H9 (cell line): ENCODE measurements at regions not wholly inside any gene's neighbourhood (a gene's known extent, or its start where the extent isn't known, plus 50 kb on each side); places are given as distances from the start of the nearest gene placed in this dataset.

Experiments used
- DNase-seq: peaks from one replicate; pipeline ENCODE4 v3.0.0-alpha.2; 2017
- H2AFZ ChIP-seq: one replicate; pipeline ENCODE4 v1.6.1; 2013; ENCODE audit warnings: mild to moderate bottlenecking, low read length, control low read depth, moderate library complexity
- H2AK5ac ChIP-seq: 2 replicates; pipeline ENCODE4 v1.6.1; 2013; ENCODE audit warnings: low read length, control low read depth, mixed read lengths; ENCODE audit not compliant: insufficient read length
- H2BK120ac ChIP-seq: one replicate; pipeline ENCODE4 v1.6.1; 2013; ENCODE audit warnings: low read depth, mild to moderate bottlenecking, low read length, control low read depth, inconsistent platforms; ENCODE audit not compliant: poor library complexity, severe bottlenecking
- H2BK12ac ChIP-seq: 2 replicates; pipeline ENCODE4 v1.6.1; 2013; ENCODE audit warnings: low read length, control low read depth, mixed read lengths, low read depth; ENCODE audit not compliant: insufficient read length
- H2BK15ac ChIP-seq: 2 replicates; pipeline ENCODE4 v1.6.1; 2013; ENCODE audit warnings: low read depth, low read length, control low read depth
- H2BK20ac ChIP-seq: one replicate; pipeline ENCODE4 v1.6.1; 2013; ENCODE audit warnings: low read depth, mild to moderate bottlenecking, low read length, control low read depth, inconsistent platforms; ENCODE audit not compliant: poor library complexity, severe bottlenecking
- H2BK5ac ChIP-seq: 2 replicates; pipeline ENCODE4 v1.6.1; 2013; ENCODE audit warnings: low read length, control low read depth, mixed read lengths; ENCODE audit not compliant: insufficient read length
- H3K14ac ChIP-seq: 2 replicates; pipeline ENCODE4 v1.6.1; 2013; ENCODE audit warnings: low read length, control low read depth; ENCODE audit not compliant: insufficient read depth
- H3K18ac ChIP-seq: 2 replicates; pipeline ENCODE4 v1.6.1; 2013; ENCODE audit warnings: low read depth, mild to moderate bottlenecking, mixed read lengths, low read length, control low read depth; ENCODE audit not compliant: insufficient read length
- H3K23ac ChIP-seq: 2 replicates; pipeline ENCODE4 v1.6.1; 2013; ENCODE audit warnings: low read length, control low read depth, mixed read lengths, low read depth; ENCODE audit not compliant: insufficient read length
- H3K23me2 ChIP-seq: 2 replicates; pipeline ENCODE4 v1.6.1; 2013; ENCODE audit warnings: low read depth, mild to moderate bottlenecking, mixed read lengths, low read length, control low read depth; ENCODE audit not compliant: insufficient read length, poor library complexity, severe bottlenecking
- H3K27ac ChIP-seq: 2 replicates; pipeline ENCODE4 v1.5.1; 2013; ENCODE audit warnings: low read length, control low read depth, mixed read lengths, low read depth; ENCODE audit not compliant: insufficient read length
- H3K27me3 ChIP-seq: 2 replicates; pipeline ENCODE4 v1.6.1; 2013; ENCODE audit warnings: low read length, control low read depth, inconsistent platforms; ENCODE audit not compliant: insufficient read depth
- H3K4ac ChIP-seq: 2 replicates; pipeline ENCODE4 v1.6.1; 2013; ENCODE audit warnings: low read depth, mild to moderate bottlenecking, control low read depth, inconsistent platforms, low read length, moderate library complexity
- H3K4me1 ChIP-seq: 2 replicates; pipeline ENCODE4 v1.6.1; 2013; ENCODE audit warnings: low read length, control low read depth, inconsistent platforms; ENCODE audit not compliant: insufficient read depth
- H3K4me2 ChIP-seq: 2 replicates; pipeline ENCODE4 v1.6.1; 2013; ENCODE audit warnings: low read length, control low read depth, mixed read lengths; ENCODE audit not compliant: insufficient read length, insufficient read depth
- H3K56ac ChIP-seq: 2 replicates; pipeline ENCODE4 v1.6.1; 2013; ENCODE audit warnings: low read depth, mild to moderate bottlenecking, mixed read lengths, low read length, control low read depth; ENCODE audit not compliant: insufficient read length
- H3K79me1 ChIP-seq: 2 replicates; pipeline ENCODE4 v1.6.1; 2013; ENCODE audit warnings: low read depth, mild to moderate bottlenecking, moderate library complexity, low read length, control low read depth, inconsistent platforms; ENCODE audit not compliant: insufficient read depth, poor library complexity, severe bottlenecking
- H3K79me2 ChIP-seq: 2 replicates; pipeline ENCODE4 v1.6.1; 2013; ENCODE audit warnings: low read length, control low read depth, inconsistent platforms; ENCODE audit not compliant: insufficient read depth
- H3K9ac ChIP-seq: 2 replicates; pipeline ENCODE4 v1.6.1; 2013; ENCODE audit warnings: low read length, control low read depth, mixed read lengths; ENCODE audit not compliant: insufficient read length; ENCODE audit errors: extremely low read depth
- H3K9me3 ChIP-seq: one replicate; pipeline ENCODE4 v1.6.1; 2013; ENCODE audit warnings: low read depth, low read length, inconsistent platforms; ENCODE audit not compliant: control insufficient read depth
- H3T11ph ChIP-seq: one replicate; pipeline ENCODE4 v1.6.1; 2013; ENCODE audit warnings: mild to moderate bottlenecking, low read length, control low read depth, inconsistent platforms
- H4K20me1 ChIP-seq: one replicate; pipeline ENCODE4 v1.6.1; 2013; ENCODE audit not compliant: control insufficient read depth, insufficient read length, insufficient read depth
- H4K5ac ChIP-seq: 2 replicates; pipeline ENCODE4 v1.6.1; 2013; ENCODE audit warnings: low read depth, mild to moderate bottlenecking, mixed read lengths, low read length, control low read depth; ENCODE audit not compliant: insufficient read length
- H4K8ac ChIP-seq: replicated peaks from 2 replicates; pipeline ENCODE4 v1.6.1; 2013; ENCODE audit warnings: low read length, control low read depth, mixed read lengths, low read depth; ENCODE audit not compliant: insufficient read length
- H4K91ac ChIP-seq: 2 replicates; pipeline ENCODE4 v1.6.1; 2013; ENCODE audit warnings: low read depth, mild to moderate bottlenecking, moderate library complexity, mixed read lengths, low read length, control low read depth; ENCODE audit not compliant: insufficient read length
- H3K27ac Mint-ChIP-seq, 3 experiments: 2 replicates in 2 of 3; 3 replicates in 1 of 3; pipeline ENCODE4 v1.8.0; 2020 to 2021; ENCODE audit warnings: mixed read lengths in 3 of 3, mild to moderate bottlenecking in 1 of 3, moderate library complexity in 1 of 3
- H3K27me3 Mint-ChIP-seq: 2 replicates; pipeline ENCODE4 v1.8.0; 2021; ENCODE audit warnings: low read depth, mild to moderate bottlenecking, moderate library complexity, mixed read lengths
- H3K36me3 Mint-ChIP-seq, 3 experiments: 2 replicates in 2 of 3; 3 replicates in 1 of 3; pipeline ENCODE4 v1.8.0; 2020 to 2021; ENCODE audit warnings: low read depth in 3 of 3, mixed read lengths in 3 of 3; ENCODE audit not compliant: insufficient read depth in 1 of 3
- H3K4me1 Mint-ChIP-seq, 2 experiments: 2 replicates each; pipeline ENCODE4 v1.8.0; 2020; ENCODE audit warnings: mixed read lengths in 2 of 2
- H3K4me3 Mint-ChIP-seq, 2 experiments: 2 replicates in 1 of 2; 3 replicates in 1 of 2; pipeline ENCODE4 v1.8.0; 2020 to 2021; ENCODE audit warnings: mild to moderate bottlenecking in 2 of 2, mixed read lengths in 2 of 2, moderate library complexity in 1 of 2
- H3K9me3 Mint-ChIP-seq, 2 experiments: 2 replicates in 1 of 2; 3 replicates in 1 of 2; pipeline ENCODE4 v1.8.0; 2020; ENCODE audit warnings: mild to moderate bottlenecking in 2 of 2, mixed read lengths in 2 of 2, moderate library complexity in 1 of 2
- CTCF ChIP-seq: fragments of 200-600 bp; sonication (generic); conservative IDR thresholded peaks from 3 replicates; pipeline ENCODE4 v1.8.0; 2021; ENCODE audit warnings: antibody characterized with exemption, mild to moderate bottlenecking
- WGBS: extraction: QIAGEN DNeasy Blood & Tissue Kit; methylation state at CpG from one replicate; pipeline ENCODE4 v1.1.7; 2013; ENCODE audit warnings: missing lambda C conversion rate, low lambda C conversion rate, mixed read lengths; ENCODE audit not compliant: insufficient read length; ENCODE audit errors: extremely low coverage; 5-methylcytosine and 5-hydroxymethylcytosine counted together

GRCh38 chr4:156459584-156459983 lies 505.9 kb upstream of the CTSO start:
- Histone ChIP-seq H2BK20ac (no peak overlapping the region), H2AFZ (no peak overlapping the region), H3K27ac (no peak overlapping the region), H3K4me1 (no peaks in the 10 kb centered on the region), H2AK5ac (no peak overlapping the region), H3K18ac (no peak overlapping the region), H3K9me3 (no peaks in the 10 kb centered on the region), H3K4me2 (no peak overlapping the region), H3K79me2 (no peaks in the 10 kb centered on the region), H4K5ac (no peak overlapping the region), H2BK120ac (no peak overlapping the region), H3K4ac (no peak overlapping the region), H4K8ac (no peak overlapping the region), H3K56ac (no peak overlapping the region), H2BK5ac (no peak overlapping the region), H3K14ac (no peak overlapping the region), H3K23me2 (no peaks in the 10 kb centered on the region), H3K23ac (no peak overlapping the region), H3K9ac (no peak overlapping the region), H3K79me1 (no peaks in the 10 kb centered on the region), H2BK15ac (no peak overlapping the region), H4K91ac (no peak overlapping the region), H4K20me1 (no peaks in the 10 kb centered on the region), H2BK12ac (no peak overlapping the region), H3T11ph (no peak overlapping the region), H3K27me3 (no peaks in the 10 kb centered on the region)
- no peaks in the 10 kb centered on the region for H3K27me3 Mint-ChIP-seq
- H3K4me3 Mint-ChIP-seq, result no peak overlapping the region
- H3K36me3 Mint-ChIP-seq, result no peaks in the 10 kb centered on the region
- no CpG with 5 or more reads among the region's 5 CpGs for WGBS
- no peaks in the 10 kb centered on the region for H3K4me1 Mint-ChIP-seq
- TF ChIP-seq CTCF, result no peak
- no peak overlapping the region for H3K27ac Mint-ChIP-seq
- H3K9me3 Mint-ChIP-seq, result no peaks in the 10 kb centered on the region
- DNase-seq, result no peak
